GM21447 (cell line): ENCODE measurements at regions not wholly inside any gene's neighbourhood (a gene's known extent, or its start where the extent isn't known, plus 50 kb on each side); places are given as distances from the start of the nearest gene placed in this dataset.

Source experiments
- ATAC-seq: cut with Tn5 transposase; IDR thresholded peaks from one replicate; pipeline ENCODE4 v1.9.1; 2021; ENCODE audit not compliant: unreplicated experiment

DNA sequence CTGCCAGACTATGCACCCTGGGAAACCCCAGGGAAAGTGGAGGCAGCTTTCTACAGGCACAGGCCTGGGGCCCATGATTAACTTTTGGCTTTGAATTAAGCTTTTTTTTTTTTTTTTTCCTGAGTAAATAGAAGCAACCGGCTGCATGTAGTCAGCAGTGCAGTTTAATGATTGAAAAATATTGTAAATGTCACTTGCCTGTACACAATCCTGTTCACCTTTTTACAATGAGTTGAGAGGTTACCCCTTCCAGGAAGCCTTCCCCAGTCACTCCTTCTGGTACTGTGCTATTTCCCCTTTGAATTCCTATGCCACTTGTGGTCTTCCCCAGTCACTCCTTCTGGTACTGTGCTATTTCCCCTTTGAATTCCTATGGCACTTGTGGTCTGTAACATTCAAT, 475.6 kb downstream of the TDRD15 start:
- no peak for ATAC-seq

DNA sequence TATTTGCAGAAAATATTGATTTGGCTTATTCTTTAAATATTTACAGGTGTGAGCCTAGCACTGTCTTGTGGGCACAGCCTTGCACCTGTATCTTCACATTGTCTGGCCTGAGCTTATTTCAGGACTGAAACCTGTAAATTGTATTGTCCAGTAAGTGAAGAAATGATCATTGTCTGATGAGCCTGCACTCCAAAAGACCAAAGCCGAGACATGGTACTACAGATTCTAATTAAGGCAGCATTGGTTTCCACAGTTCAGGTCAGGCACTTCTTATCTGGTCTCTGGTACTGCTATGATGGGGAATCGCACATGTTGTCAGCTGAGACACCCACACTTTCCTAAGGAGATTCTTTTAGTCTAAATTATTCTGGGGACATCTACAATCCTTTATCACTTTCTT, 479.0 kb downstream of the TDRD15 start:
- ATAC-seq = no peak

DNA sequence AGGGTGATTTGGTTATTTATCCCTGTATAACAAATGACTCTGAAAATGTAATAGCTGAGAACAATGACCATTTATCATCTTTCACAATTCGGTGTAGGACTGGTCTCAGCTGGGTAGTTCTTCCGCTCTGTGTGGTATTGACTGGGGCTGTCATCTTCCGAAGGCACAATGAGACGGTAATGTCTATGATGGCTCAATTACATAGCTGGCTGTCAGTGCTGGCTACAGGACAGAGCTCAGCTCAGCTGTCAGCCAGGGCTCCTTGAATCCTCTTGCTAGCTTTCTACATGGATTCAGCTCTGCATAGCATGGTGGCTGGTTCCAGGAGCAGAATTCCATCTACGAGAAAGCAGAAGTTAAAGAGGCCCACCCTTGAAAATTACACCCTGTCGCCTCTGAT, 483.8 kb downstream of the TDRD15 start:
- ATAC-seq = no peak

DNA sequence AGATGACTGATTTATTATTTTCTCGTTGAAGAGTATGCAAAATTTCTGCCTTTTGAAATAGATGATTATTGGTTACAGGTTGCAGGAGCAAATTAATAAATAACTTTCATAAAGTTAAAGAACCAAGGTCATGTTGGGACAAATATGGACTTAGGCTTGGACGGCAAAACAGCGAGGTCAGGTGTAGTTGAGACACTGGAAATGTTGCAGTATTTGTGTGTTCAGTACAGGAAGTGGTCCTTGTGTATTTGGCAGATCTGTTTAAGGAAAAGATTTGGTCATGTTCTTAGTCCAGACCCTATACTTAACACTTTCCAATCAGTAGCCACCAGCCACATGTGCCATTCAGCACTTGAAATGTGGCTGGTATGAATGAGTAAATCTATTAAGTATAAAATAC, 486.5 kb downstream of the TDRD15 start:
- no peak for ATAC-seq

DNA sequence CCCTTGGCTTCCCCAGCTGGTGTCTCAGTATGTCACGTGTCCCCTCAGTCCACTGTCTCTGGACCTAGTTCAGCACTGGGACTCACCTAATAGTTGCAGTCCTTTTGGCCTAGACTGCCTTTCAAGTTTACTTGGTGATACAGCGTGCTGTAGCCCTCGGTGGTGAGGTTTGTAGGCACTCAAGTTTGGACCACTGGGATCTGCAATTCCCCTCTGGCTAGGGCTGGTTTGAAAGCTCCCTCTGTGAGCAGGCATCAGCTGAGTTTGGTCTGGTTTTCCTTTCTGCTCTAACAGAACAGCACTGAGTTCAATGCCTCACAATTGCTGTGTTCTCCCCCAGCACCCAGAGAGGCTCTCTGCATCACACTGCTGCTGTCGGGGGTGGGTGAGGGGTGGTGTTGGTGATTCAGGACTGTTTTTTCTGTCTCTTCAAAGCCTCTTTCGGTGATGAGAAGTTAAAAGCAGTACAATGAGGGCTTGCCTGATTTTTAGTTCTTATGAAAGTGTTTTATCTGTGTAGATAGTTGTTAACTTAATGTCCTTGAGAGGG, 494.2 kb downstream of the TDRD15 start:
- no peak for ATAC-seq

DNA sequence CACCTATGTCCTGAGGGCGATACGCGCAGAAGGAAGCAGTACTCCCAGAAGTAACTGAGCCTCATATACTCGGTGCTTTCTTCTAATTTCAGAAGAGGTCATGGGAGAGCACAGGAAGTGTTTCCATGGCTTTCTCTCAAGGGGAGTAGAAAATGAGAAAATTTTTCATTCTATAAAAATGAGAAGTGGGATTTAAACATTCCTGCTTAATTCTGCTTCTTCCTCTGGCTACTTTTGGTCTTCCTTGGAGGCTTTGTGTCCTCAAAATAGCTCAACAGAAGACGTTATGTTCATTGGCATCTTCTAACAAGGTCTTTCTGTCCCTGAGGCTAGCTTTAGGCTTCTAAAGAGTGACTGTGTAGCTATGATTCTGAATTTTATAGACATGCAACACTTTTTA, 497.0 kb downstream of the TDRD15 start:
- ATAC-seq = no peak

DNA sequence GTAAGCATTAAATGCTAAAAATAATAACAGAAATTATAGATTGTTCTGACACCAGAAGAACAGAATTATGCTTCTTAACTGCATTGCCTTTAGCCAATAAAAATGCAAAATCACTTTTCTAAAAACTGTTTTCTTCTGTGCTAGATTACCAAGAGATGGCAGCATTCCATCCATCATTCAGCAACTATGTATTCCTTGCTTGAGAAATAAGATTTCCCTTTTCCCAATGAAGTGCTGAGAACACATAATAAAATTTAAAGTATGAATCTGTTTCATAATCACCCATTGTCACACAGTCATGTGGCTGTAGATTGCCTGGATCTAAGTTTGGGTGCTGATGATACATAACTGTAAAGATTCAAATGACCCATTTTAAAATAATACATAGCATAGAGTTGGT, 504.2 kb downstream of the TDRD15 start:
- no peak for ATAC-seq

DNA sequence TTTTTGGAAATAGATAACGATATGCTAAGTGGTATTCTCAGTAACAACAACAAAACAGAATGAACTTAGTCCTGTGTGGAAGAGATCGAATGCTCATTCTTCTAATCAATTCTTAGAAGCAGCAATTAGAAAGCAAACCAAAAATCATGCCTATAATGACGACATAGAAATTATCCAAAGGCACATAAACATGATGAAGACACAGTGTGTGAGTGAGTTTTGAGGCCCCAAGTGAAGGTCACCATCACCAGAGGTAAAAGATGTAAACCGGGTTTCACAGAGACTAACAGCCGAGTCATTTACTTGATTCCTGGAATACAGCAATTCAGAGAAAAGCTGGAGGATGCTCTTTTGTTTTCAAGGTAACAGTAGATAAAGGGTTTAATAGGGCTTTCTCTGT, 509.2 kb downstream of the TDRD15 start:
- no peak for ATAC-seq

DNA sequence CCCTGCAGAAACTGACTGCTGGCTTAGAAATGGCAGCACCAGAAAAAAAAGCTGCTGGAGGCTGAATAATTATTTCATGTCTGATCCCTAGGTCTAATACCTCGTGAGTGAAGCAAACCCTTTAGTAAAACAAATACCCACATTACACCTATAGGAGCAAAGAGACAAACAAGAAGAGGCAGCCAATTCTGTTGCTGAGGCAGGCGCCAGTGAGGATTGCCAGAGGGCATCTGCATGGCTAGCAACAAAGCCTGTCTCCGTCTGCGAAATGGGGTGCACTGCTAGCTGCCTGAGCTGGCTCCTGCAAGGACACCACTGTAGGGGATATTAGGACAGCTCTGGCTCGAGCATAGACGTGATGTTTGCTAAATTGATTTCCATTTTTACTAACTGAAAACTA, 509.7 kb downstream of the TDRD15 start:
- no peak for ATAC-seq

DNA sequence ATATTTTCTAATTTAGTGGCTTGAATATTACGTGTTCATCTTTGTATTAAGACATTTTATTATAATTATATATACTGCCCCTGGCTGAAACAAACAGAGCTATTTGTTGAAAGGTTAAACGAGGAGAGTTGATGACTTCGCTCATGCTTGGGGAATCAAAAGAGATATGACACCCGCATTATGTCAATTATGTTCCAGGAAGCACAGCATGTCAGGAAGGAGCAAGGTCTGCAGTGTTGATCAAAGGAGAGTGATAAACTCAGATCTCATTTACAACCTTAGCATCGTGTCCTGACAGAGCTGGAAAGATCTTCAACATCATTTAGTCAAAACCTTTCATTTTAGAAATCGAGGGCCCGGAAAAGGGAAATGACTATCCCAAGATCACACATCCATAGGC, 510.1 kb downstream of the TDRD15 start:
- ATAC-seq = no peak

DNA sequence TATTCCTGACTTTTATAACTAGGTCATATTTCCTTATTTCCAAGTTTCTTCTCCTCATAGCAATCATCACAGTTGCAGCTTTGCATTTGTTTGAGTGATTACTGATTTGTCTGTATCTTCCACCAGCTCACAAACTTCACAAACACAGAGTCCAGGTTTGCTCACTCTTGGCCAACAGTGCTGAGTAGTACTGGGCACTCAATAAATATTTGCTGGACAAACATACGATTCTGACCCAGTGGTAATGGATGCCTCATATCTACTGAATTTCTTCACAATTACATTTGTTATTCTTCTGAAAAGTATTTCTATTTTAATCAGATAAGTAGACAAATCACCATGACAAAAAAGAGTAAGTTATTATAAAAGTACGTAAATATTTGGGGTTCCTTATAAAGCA, 516.3 kb downstream of the TDRD15 start:
- ATAC-seq = no peak

DNA sequence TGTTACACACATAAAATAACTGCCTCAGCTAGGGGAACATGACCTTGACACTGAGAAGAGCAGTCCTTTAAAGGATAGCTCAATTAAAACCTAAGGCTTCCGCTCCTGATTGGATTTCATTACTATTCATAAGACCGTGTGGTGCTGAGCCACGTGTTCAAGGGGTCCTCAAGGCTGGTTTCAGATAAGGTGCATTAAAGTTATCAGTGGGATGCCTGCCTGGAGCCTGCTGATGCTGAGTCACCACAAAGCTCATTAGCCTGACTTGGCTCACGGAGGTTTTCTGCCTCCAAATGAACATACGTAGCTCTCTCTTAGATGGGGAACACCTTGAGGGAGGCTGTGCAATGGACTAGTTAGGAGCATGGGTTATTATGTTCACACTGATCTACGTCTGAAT, 518.9 kb downstream of the TDRD15 start:
- no peak for ATAC-seq

DNA sequence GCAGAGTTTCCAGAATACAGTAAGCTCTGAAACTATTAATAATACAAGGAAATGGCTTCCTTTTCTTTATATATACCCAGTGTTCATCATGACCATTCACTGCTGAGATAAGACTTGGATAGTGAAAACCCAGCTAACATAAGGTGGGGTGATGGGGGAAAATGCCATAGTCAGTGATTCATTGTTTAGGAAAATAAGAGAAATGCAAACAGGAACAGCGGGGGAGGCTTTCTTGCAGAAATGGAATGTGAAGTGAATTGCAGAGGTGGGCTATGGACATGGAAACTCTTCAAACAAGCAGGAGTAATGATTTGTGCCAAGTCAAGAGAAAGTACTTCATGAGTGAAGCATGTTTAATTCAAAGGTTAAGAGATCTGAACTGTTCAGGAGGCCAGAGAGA, 519.4 kb downstream of the TDRD15 start:
- ATAC-seq = no peak

DNA sequence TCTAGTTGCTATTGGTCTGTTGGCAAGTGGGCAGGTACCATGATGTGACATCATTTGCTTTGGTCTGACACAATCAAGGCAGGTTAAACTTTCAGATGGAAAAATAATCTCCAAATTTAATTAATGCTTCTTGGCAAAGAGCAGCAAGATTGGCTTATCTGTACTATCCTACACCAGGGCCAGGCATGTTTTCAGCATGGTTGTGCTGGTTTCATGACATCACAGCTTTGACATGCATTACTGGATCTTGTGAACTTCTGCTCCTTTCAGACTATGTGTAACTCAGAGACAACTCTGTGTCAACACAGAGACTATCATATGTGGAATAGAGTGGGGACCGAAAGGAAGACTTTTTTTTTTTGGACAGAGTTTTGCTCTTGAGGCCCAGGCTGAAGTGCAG, 520.5 kb downstream of the TDRD15 start:
- no peak for ATAC-seq

DNA sequence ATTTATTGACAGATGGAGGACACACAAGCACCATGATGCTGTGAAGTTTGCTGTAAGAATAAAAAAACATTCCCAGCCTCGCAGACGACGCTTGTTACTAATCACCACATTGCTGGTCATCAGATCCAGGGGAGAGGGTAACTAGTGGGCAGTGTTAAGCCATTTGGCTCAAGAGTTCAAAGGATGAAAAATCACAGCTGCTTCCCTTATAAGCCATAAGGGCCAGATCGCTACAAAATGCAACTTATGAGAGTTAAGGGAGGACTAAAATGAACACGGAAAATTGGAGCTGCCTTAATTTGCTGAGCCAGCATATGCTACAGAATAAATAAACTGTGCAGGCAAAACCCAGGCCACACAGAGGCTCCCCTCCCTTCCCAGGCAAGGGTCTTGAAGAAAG, 522.6 kb downstream of the TDRD15 start:
- ATAC-seq = no peak

DNA sequence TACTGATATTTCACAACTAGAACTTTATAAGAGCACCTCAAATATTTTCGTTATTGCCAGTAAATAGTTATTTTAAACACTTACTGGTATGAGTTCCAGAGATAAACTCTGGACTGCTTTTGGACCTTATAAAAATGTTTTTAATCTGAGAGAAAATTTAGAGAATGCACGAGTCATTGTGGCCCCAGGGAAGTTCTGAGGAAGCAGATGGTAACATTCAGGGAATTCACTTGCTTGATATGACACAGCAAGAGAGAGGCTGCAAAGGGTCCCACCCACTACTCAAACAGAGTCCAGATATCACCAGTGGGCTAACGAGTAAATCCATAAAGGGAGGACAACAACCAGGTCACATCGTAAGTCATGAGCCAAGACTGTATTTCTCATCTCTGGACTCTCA, 526.8 kb downstream of the TDRD15 start:
- no peak for ATAC-seq

DNA sequence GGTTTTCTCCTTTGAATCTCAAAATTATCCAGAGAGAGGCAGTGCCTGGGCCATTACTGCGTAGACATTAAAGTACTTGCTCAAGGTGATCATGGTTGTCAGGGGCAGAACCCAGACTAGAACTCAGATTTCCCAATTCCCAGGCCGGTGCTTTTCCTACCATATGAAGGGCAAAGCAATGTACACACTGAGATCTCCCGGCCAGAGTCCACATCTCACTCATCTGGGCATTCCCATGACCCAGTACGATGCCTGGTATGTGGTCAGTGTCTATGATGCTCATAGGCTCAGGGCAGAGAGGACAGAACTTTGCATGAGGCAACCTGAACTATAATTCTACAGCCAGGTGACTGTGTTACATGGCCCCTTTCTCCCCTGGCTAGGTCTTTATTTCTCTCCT, 531.4 kb downstream of the TDRD15 start:
- no peak for ATAC-seq

DNA sequence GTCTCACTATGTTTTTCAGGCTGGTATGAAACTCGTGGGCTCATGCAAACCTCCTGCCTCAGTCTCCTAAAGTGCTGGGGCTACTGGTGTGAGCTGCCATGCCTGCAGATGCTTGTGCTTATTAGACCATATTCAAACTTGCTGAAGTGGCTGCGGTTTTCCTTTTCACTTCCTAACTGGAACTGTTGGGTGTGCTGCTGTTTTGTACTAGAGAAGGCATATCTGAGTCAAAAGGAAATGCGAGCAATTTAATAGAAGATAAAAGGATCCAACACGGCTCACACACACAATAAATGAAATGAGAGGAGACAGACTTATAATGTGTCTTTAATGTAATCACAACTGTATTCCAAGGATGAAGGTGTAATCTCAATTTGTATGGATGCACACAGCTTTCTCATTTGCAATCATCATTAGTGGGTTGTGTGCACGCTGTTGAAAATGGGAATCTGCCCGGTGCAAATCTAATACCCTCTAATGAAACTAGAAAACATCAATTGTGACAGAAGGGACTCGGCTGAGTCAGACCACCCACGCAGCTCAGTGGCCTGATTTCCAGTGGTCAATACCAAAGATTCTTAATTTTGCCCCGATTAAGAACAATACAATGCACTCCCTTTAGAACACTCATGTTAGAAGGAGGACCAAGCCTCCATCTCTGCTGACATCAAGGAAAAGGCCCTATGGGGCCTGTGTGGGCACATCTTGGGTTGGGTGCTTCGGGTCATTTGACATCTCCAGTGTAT, 532.7 kb downstream of the TDRD15 start:
- no peak for ATAC-seq

DNA sequence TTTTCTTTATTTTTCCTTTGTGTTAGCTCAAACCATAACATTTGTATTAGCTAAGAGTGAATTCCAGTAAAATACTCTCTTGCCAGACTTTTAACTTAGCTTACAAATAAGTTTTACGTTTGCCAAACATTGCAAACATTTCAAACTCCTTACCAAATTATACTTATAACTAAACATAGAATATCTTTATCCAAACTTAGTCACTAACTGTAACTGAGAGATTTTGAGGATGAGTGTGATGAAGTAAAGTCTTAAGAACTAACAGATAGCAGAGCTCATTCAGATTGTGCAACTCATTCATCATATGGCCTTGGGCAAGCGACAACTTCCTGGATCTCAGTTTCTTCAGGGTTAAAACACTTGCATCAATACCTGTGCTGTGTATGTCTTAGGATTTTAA, 533.7 kb downstream of the TDRD15 start:
- ATAC-seq = no peak

DNA sequence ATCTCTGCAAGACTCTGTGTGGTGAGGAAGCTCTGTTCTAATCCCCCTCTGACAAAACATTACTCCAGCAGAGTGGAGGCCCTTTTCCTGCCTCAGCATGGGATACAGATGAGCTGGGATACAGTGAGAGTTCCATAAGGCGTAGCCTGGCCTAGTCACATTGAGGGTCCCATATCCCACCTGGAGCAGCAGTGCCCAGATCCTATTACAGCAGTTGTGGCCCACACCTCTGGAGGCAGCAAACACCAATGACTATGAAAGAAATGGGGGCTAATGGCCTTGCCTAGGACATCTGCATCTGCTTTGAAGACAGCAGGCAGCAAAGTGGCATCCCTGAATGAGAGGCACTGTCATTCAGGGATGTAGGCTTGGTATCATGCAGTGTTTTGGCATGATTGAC, 534.5 kb downstream of the TDRD15 start:
- no peak for ATAC-seq

DNA sequence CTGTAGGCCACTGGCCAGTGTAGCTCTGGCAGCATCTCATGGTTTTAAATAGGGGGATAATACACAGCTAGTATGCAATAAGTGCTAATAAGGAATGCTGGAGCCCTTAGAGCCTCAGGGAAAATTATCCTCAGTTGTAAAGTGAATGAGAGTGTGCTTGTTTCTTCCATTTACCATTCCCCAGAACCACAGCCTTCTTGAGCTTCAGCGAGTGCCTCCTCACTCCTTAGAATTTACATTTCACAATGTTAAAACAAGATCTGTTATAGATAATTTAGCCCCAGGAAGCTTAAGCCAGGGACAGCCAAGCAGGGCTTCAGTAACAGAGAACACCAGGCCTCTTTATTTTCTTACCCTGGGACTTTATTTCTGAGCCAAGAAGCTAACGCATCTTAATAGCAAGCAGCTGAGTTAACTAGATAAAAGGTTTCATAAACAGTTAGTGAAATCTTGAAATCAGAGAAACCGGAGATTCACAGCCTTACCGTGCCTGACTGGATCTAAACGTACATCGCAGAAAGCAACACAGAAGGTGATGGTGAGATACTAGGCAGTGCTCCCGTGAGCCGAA, 535.2 kb downstream of the TDRD15 start:
- no peak for ATAC-seq

DNA sequence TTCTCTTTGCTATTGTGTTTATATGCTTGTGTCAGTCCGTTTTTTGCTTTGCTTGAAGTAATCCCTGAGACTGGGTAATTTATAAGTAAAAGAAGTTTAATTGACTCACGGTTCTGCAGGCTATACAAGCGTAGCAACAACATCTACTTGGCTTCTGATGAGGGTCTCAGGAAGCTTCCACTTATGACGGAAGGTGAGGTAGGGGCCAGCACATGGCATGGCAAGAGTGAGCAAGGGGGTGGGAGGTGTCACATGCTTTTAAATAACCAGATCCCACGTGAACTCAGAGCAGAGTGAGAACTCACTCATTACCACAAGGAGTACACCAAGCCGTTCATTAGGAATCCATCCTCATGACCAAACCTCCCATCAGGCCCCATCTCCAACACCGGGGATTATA, 540.3 kb downstream of the TDRD15 start:
- ATAC-seq = no peak

DNA sequence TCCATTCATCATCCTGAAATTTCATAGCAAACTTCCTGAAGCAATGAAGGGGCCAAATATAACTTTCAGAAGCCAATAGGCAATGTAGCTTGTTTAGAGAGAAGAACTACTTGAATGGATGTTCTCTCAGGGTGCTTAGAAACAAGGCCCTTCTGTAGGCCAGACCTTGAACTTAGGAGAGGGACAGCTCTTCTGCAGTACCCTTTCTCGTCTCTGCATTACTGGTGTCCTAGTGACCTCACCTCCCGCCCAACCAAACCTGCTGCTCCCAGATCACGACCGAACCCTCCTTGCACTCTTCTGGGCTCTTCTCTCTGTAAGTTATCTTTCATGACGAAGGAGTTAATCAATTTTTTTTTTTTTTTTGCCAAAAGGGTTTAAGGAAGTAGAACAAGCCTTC, 543.9 kb downstream of the TDRD15 start:
- no peak for ATAC-seq
